ENCODE measurements at regions not wholly inside any gene's neighbourhood (a gene's known extent, or its start where the extent isn't known, plus 50 kb on each side); places are given as distances from the start of the nearest gene placed in this dataset.
"Not testable (repeated sequence)": the region's sequence is repeated elsewhere in the genome, so short reads cannot be mapped to it uniquely, and the experiment has no call there.

- Histone ChIP-seq H3K36me3 (replicated peaks in 1 of 2; ENCODE audit: insufficient read depth in 1 of 2, low read depth in 2 of 2) (no peaks in the 10 kb centered on the region), H3K4me1 (peaks cover 25% of the 10 kb centered on the region), H3K4me3 (no peak overlapping the region), H3K9me3 (no peaks in the 10 kb centered on the region), H3K27me3 (no peaks in the 10 kb centered on the region), H3K27ac (peak overlapping the region in 3 of 4 donors; percentile 48 to 90 (median 70))
- peak; percentile 23 to 67 (median 34) for DNase-seq
- intact Hi-C loops (cut with DNase I), result no loop called here
- TF ChIP-seq CTCF (IDR thresholded peaks at IDR 0.05) (no peak), POLR2A (IDR thresholded peaks at IDR 0.05) (no peak)
- peak; percentile 83 for ATAC-seq
- WGBS, 2 donors, result 65 to 71% methylated on average over 4 to 5 of the region's 5 CpGs
Observed at GRCh38 chr6:47420394-47421371, 56.9 kb upstream of the CD2AP start.

GRCh38 chr6:47423079-47423478, 54.5 kb upstream of the CD2AP start:
- Histone ChIP-seq H3K27me3 (no peaks in the 10 kb centered on the region), H3K4me1 (peaks cover 27% of the 10 kb centered on the region), H3K27ac (no peak overlapping the region), H3K4me3 (no peak overlapping the region), H3K36me3 (replicated peaks in 1 of 2; ENCODE audit: insufficient read depth in 1 of 2, low read depth in 2 of 2) (no peaks in the 10 kb centered on the region), H3K9me3 (no peaks in the 10 kb centered on the region)
- ATAC-seq (no peak), DNase-seq (no peak)
- intact Hi-C loops (cut with DNase I), result no loop called here
- no peak for TF ChIP-seq POLR2A (IDR thresholded peaks at IDR 0.05)
- no peak for TF ChIP-seq CTCF (IDR thresholded peaks at IDR 0.05)

- no peaks in the 10 kb centered on the region for H3K36me3 ChIP-seq (replicated peaks in 1 of 2; ENCODE audit: insufficient read depth in 1 of 2, low read depth in 2 of 2)
- intact Hi-C loops (cut with DNase I), result no loop called here
- DNase-seq (no peak), ATAC-seq (no peak)
- 81 to 90% methylated on average over 4 of the region's 4 CpGs for WGBS, 2 donors
- no peak overlapping the region for H3K4me3 ChIP-seq
- H3K27me3 ChIP-seq, result no peaks in the 10 kb centered on the region
- no peaks in the 10 kb centered on the region for H3K9me3 ChIP-seq
- TF ChIP-seq CTCF (IDR thresholded peaks at IDR 0.05) (no peak), POLR2A (IDR thresholded peaks at IDR 0.05) (no peak)
- H3K4me1 ChIP-seq, result peaks cover 27% of the 10 kb centered on the region
- H3K27ac ChIP-seq, result no peak overlapping the region
Observed at GRCh38 chr6:47424436-47424836, 53.2 kb upstream of the CD2AP start.

GRCh38 chr6:47425724-47426123, 51.9 kb upstream of the CD2AP start:
- H3K9me3 ChIP-seq; ATAC-seq; H3K36me3 ChIP-seq (replicated peaks in 1 of 2; ENCODE audit: insufficient read depth in 1 of 2, low read depth in 2 of 2); H3K27ac ChIP-seq; H3K4me3 ChIP-seq; intact Hi-C loops (cut with DNase I); DNase-seq; H3K27me3 ChIP-seq: not testable (repeated sequence)
- WGBS, 2 donors, result 93 to 96% methylated on average over 3 of the region's 3 CpGs
- peaks cover 14% of the 10 kb centered on the region for H3K4me1 ChIP-seq

- Histone ChIP-seq H3K4me1 (peaks cover 10% of the 10 kb centered on the region), H3K36me3 (replicated peaks in 1 of 2; ENCODE audit: insufficient read depth in 1 of 2, low read depth in 2 of 2) (no peaks in the 10 kb centered on the region), H3K27ac (no peak overlapping the region), H3K9me3 (no peaks in the 10 kb centered on the region), H3K27me3 (no peaks in the 10 kb centered on the region), H3K4me3 (no peak overlapping the region)
- no peak for TF ChIP-seq POLR2A (IDR thresholded peaks at IDR 0.05)
- no peak for TF ChIP-seq CTCF (IDR thresholded peaks at IDR 0.05)
- DNase-seq, result no peak
- ATAC-seq, result no peak
- intact Hi-C loops (cut with DNase I), result no loop called here
- WGBS, 2 donors, result 98 to 100% methylated on average over 2 of the region's 2 CpGs
Observed at GRCh38 chr6:47426524-47427302, 50.9 kb upstream of the CD2AP start.
